IPS DF 4.7 (cell line): ENCODE measurements at regions not wholly inside any gene's neighbourhood (a gene's known extent, or its start where the extent isn't known, plus 50 kb on each side); places are given as distances from the start of the nearest gene placed in this dataset.
"Not testable (repeated sequence)": the region's sequence is repeated elsewhere in the genome, so short reads cannot be mapped to it uniquely, and the experiment has no call there.

Experiments used
- DNase-seq: peaks from one replicate; pipeline ENCODE4 v3.0.0-alpha.2; 2013; ENCODE audit warnings: low spot score; ENCODE audit errors: extremely low read depth

- no peak for DNase-seq
Measured at GRCh38 chr22:47400701-47401591, 638.5 kb downstream of the TBC1D22A start.

- not testable (repeated sequence) for DNase-seq
Measured at GRCh38 chr22:47400131-47400530, 637.7 kb downstream of the TBC1D22A start.

- no peak for DNase-seq
Measured at GRCh38 chr22:47398921-47399790, 636.7 kb downstream of the TBC1D22A start.

GRCh38 chr22:47398491-47398890, 636.0 kb downstream of the TBC1D22A start:
- DNase-seq, result no peak

- DNase-seq, result no peak
Measured at GRCh38 chr22:47397673-47398072, 635.2 kb downstream of the TBC1D22A start.

- no peak for DNase-seq
Measured at GRCh38 chr22:47396515-47396914, 634.1 kb downstream of the TBC1D22A start.

GRCh38 chr22:47396105-47396504, 633.7 kb downstream of the TBC1D22A start:
- DNase-seq, result no peak

- DNase-seq, result no peak
Measured at GRCh38 chr22:47395481-47395880, 633.0 kb downstream of the TBC1D22A start.

GRCh38 chr22:47394504-47395440, 632.3 kb downstream of the TBC1D22A start:
- no peak for DNase-seq

- DNase-seq, result no peak
Measured at GRCh38 chr22:47393191-47393590, 630.7 kb downstream of the TBC1D22A start.

- DNase-seq, result no peak
Measured at GRCh38 chr22:47392729-47393128, 630.3 kb downstream of the TBC1D22A start.

- no peak for DNase-seq
Measured at GRCh38 chr22:47392054-47392347, 629.6 kb downstream of the TBC1D22A start.

- DNase-seq, result no peak
Measured at GRCh38 chr22:47391169-47392053, 629.0 kb downstream of the TBC1D22A start.

- no peak for DNase-seq
Measured at GRCh38 chr22:47390026-47390970, 627.8 kb downstream of the TBC1D22A start.

GRCh38 chr22:47389201-47389600, 626.8 kb downstream of the TBC1D22A start:
- no peak for DNase-seq

- no peak for DNase-seq
Measured at GRCh38 chr22:47388778-47389177, 626.3 kb downstream of the TBC1D22A start.

GRCh38 chr22:47388331-47388730, 625.9 kb downstream of the TBC1D22A start:
- no peak for DNase-seq

- DNase-seq, result no peak
Measured at GRCh38 chr22:47386812-47387510, 624.5 kb downstream of the TBC1D22A start.

- no peak for DNase-seq
Measured at GRCh38 chr22:47384977-47385376, 622.5 kb downstream of the TBC1D22A start.
